Stimulated activated CD4-positive, alpha-beta T cell treated with anti-CD3 and anti-CD28 coated beads, Interleukin-2, amount 100 ng/mL, for 4 hours (primary cell): ENCODE measurements at regions not wholly inside any gene's neighbourhood (a gene's known extent, or its start where the extent isn't known, plus 50 kb on each side); places are given as distances from the start of the nearest gene placed in this dataset.

Source experiments
- DNase-seq: peaks from one replicate; pipeline ENCODE4 v3.0.0-alpha.2; 2020; ENCODE audit warnings: low read depth

GRCh38 chr13:85538957-85539356 lies 260.3 kb downstream of the SLITRK6 start:
- DNase-seq, result no peak

GRCh38 chr13:85537601-85538000 lies 261.6 kb downstream of the SLITRK6 start:
- no peak for DNase-seq

- no peak for DNase-seq
Measured at GRCh38 chr13:85536706-85537105, 262.5 kb downstream of the SLITRK6 start.

- DNase-seq, result no peak
Measured at GRCh38 chr13:85535316-85536084, 263.7 kb downstream of the SLITRK6 start.

GRCh38 chr13:85533911-85534310 lies 265.3 kb downstream of the SLITRK6 start:
- no peak for DNase-seq

- DNase-seq, result no peak
Measured at GRCh38 chr13:85529218-85529594, 270.0 kb downstream of the SLITRK6 start.

- no peak for DNase-seq
Measured at GRCh38 chr13:85528491-85529217, 270.6 kb downstream of the SLITRK6 start.

- no peak for DNase-seq
Measured at GRCh38 chr13:85527316-85527715, 271.9 kb downstream of the SLITRK6 start.

GRCh38 chr13:85525411-85525810 lies 273.8 kb downstream of the SLITRK6 start:
- no peak for DNase-seq

GRCh38 chr13:85521657-85522056 lies 277.6 kb downstream of the SLITRK6 start:
- DNase-seq, result no peak

GRCh38 chr13:85520445-85520844 lies 278.8 kb downstream of the SLITRK6 start:
- no peak for DNase-seq

- DNase-seq, result no peak
Measured at GRCh38 chr13:85519363-85519762, 279.9 kb downstream of the SLITRK6 start.

- no peak for DNase-seq
Measured at GRCh38 chr13:85512421-85512820, 286.8 kb downstream of the SLITRK6 start.

GRCh38 chr13:85509512-85509911 lies 289.7 kb downstream of the SLITRK6 start:
- DNase-seq, result no peak

GRCh38 chr13:85508683-85509329 lies 290.4 kb downstream of the SLITRK6 start:
- no peak for DNase-seq

- no peak for DNase-seq
Measured at GRCh38 chr13:85503797-85504196, 295.4 kb downstream of the SLITRK6 start.

GRCh38 chr13:85501616-85502015 lies 297.6 kb downstream of the SLITRK6 start:
- DNase-seq, result no peak

GRCh38 chr13:85500696-85501256 lies 298.4 kb downstream of the SLITRK6 start:
- DNase-seq, result no peak

- no peak for DNase-seq
Measured at GRCh38 chr13:85498774-85499173, 300.4 kb downstream of the SLITRK6 start.

GRCh38 chr13:85497652-85498051 lies 301.6 kb downstream of the SLITRK6 start:
- DNase-seq, result no peak

- DNase-seq, result no peak
Measured at GRCh38 chr13:85492283-85492682, 306.9 kb downstream of the SLITRK6 start.

- DNase-seq, result no peak
Measured at GRCh38 chr13:85486663-85487062, 312.6 kb downstream of the SLITRK6 start.

GRCh38 chr13:85473144-85473543 lies 326.1 kb downstream of the SLITRK6 start:
- no peak for DNase-seq
